ENCODE measurements at regions not wholly inside any gene's neighbourhood (a gene's known extent, or its start where the extent isn't known, plus 50 kb on each side); places are given as distances from the start of the nearest gene placed in this dataset.

- Histone ChIP-seq H3K27ac (ENCODE audit: low read depth, low read length) (no peak overlapping the region), H3K9me3 (ENCODE audit: control insufficient read depth, low read length) (no peaks in the 10 kb centered on the region), H3K36me3 (ENCODE audit: control insufficient read depth, insufficient read depth, low read length) (no peaks in the 10 kb centered on the region), H3K9ac (ENCODE audit: extremely low read depth, low read length, poor library complexity, severe bottlenecking) (no peak overlapping the region), H3K27me3 (ENCODE audit: control insufficient read depth, insufficient read depth, low read length, poor library complexity, severe bottlenecking) (no peaks in the 10 kb centered on the region), H3K4me3 (ENCODE audit: low read length) (no peak overlapping the region), H3K4me1 (ENCODE audit: control insufficient read depth, insufficient read depth, low read length) (no peaks in the 10 kb centered on the region)
- H3K36me3 Mint-ChIP-seq (ENCODE audit: low read depth), result no peaks in the 10 kb centered on the region
- WGBS, 2 experiments (ENCODE audit: insufficient coverage in 1 of 2, insufficient read length in 1 of 2), result 94% methylated on average over 1 of the region's 1 CpG; no CpG with 5 or more reads in 1 of the 2 experiments
- H3K4me1 Mint-ChIP-seq, result no peaks in the 10 kb centered on the region
- TF ChIP-seq CTCF (conservative IDR thresholded peaks at IDR 0.05), result no peak
- no peak for DNase-seq
- H3K27me3 Mint-ChIP-seq (ENCODE audit: insufficient read depth), result no peaks in the 10 kb centered on the region
- H3K9me3 Mint-ChIP-seq, result no peaks in the 10 kb centered on the region
- H3K4me3 Mint-ChIP-seq, result no peak overlapping the region
- H3K27ac Mint-ChIP-seq, result no peak overlapping the region
Observed at GRCh38 chr6:48584846-48585245, 473.8 kb upstream of the PTCHD4 start.

- Mint-ChIP-seq H3K27me3 (ENCODE audit: insufficient read depth) (no peaks in the 10 kb centered on the region), H3K4me3 (no peak overlapping the region), H3K4me1 (peaks cover 42% of the 10 kb centered on the region), H3K9me3 (peaks cover 3% of the 10 kb centered on the region), H3K27ac (no peak overlapping the region), H3K36me3 (ENCODE audit: low read depth) (no peaks in the 10 kb centered on the region)
- no peak overlapping the region for H3K9ac ChIP-seq (ENCODE audit: extremely low read depth, low read length, poor library complexity, severe bottlenecking)
- no peak overlapping the region for H3K4me3 ChIP-seq (ENCODE audit: low read length)
- H3K9me3 ChIP-seq (ENCODE audit: control insufficient read depth, low read length), result peaks cover 5% of the 10 kb centered on the region
- H3K4me1 ChIP-seq (ENCODE audit: control insufficient read depth, insufficient read depth, low read length), result peaks cover 17% of the 10 kb centered on the region
- 84 to 100% methylated on average over 1 to 2 of the region's 3 CpGs for WGBS, 2 experiments (ENCODE audit: insufficient coverage in 1 of 2, insufficient read length in 1 of 2)
- no peak for TF ChIP-seq CTCF (conservative IDR thresholded peaks at IDR 0.05)
- no peak overlapping the region for H3K27ac ChIP-seq (ENCODE audit: low read depth, low read length)
- no peak for DNase-seq
- H3K27me3 ChIP-seq (ENCODE audit: control insufficient read depth, insufficient read depth, low read length, poor library complexity, severe bottlenecking), result no peaks in the 10 kb centered on the region
- H3K36me3 ChIP-seq (ENCODE audit: control insufficient read depth, insufficient read depth, low read length), result no peaks in the 10 kb centered on the region
Observed at GRCh38 chr6:48570656-48571055, 459.7 kb upstream of the PTCHD4 start.

- DNase-seq, result no peak
- Mint-ChIP-seq H3K9me3 (peaks cover 6% of the 10 kb centered on the region), H3K36me3 (ENCODE audit: low read depth) (no peaks in the 10 kb centered on the region), H3K4me1 (peaks cover 51% of the 10 kb centered on the region), H3K4me3 (no peak overlapping the region), H3K27me3 (ENCODE audit: insufficient read depth) (no peaks in the 10 kb centered on the region), H3K27ac (no peak overlapping the region)
- Histone ChIP-seq H3K27ac (ENCODE audit: low read depth, low read length) (no peak overlapping the region), H3K27me3 (ENCODE audit: control insufficient read depth, insufficient read depth, low read length, poor library complexity, severe bottlenecking) (no peaks in the 10 kb centered on the region), H3K36me3 (ENCODE audit: control insufficient read depth, insufficient read depth, low read length) (no peaks in the 10 kb centered on the region), H3K9me3 (ENCODE audit: control insufficient read depth, low read length) (peaks cover 9% of the 10 kb centered on the region), H3K4me1 (ENCODE audit: control insufficient read depth, insufficient read depth, low read length) (peaks cover 20% of the 10 kb centered on the region), H3K4me3 (ENCODE audit: low read length) (no peak overlapping the region), H3K9ac (ENCODE audit: extremely low read depth, low read length, poor library complexity, severe bottlenecking) (no peak overlapping the region)
- WGBS, 2 experiments (ENCODE audit: insufficient coverage in 1 of 2, insufficient read length in 1 of 2), result 88 to 100% methylated on average over 1 to 2 of the region's 2 CpGs
- no peak for TF ChIP-seq CTCF (conservative IDR thresholded peaks at IDR 0.05)
Observed at GRCh38 chr6:48568856-48569255, 457.9 kb upstream of the PTCHD4 start.

Measured in endodermal cell (in vitro differentiated cells).